IMR-90 (cell line): ENCODE measurements at regions not wholly inside any gene's neighbourhood (a gene's known extent, or its start where the extent isn't known, plus 50 kb on each side); places are given as distances from the start of the nearest gene placed in this dataset.

Experiments used
- ATAC-seq: fragments of 200-7000 bp; cut with Tn5 transposase; 2 replicates; pipeline ENCODE4 v1.9.1; 2020; ENCODE audit warnings: low read depth, mild to moderate bottlenecking, moderate library complexity
- BruUV-seq: library from RNA; stranded (reverse); fragments of 400-500 nt; replicated peaks from 2 replicates; lab custom pipeline; 2021; lab: Mats Ljungman, UMichigan
- CTCF ChIA-PET: fragments of 300-600 bp; formaldehyde crosslinking; extraction: SDS; loops from one replicate; lab custom pipeline; 2021; ENCODE audit warnings: antibody characterized with exemption; lab: Yijun Ruan, JAX
- POLR2A ChIA-PET: fragments of 300-600 bp; sonication (Branson Sonifier 250); formaldehyde crosslinking; loops from one replicate; lab custom pipeline; 2022; ENCODE audit warnings: antibody characterized with exemption; ENCODE audit not compliant: unreplicated experiment; lab: Charles Lee
- DNase-seq: peaks from one replicate; pipeline ENCODE4 v3.0.0; 2013
- H2AFZ ChIP-seq: replicated peaks from 2 replicates; pipeline ENCODE3; 2013; ENCODE audit warnings: low read length, mild to moderate bottlenecking; ENCODE audit not compliant: poor library complexity
- H2AK5ac ChIP-seq: 2 replicates; pipeline ENCODE4 v1.6.1; 2013; ENCODE audit warnings: low read depth, low read length, inconsistent platforms
- H2AK9ac ChIP-seq: replicated peaks from 2 replicates; pipeline ENCODE3; 2013; ENCODE audit warnings: mild to moderate bottlenecking, low read depth, low read length, moderate library complexity; ENCODE audit not compliant: poor library complexity
- H2BK120ac ChIP-seq: 2 replicates; pipeline ENCODE4 v1.6.1; 2013; ENCODE audit warnings: low read depth, low read length, inconsistent platforms
- H2BK15ac ChIP-seq: 3 replicates; pipeline ENCODE4 v1.6.1; 2013; ENCODE audit warnings: low read depth, low read length, inconsistent platforms
- H2BK20ac ChIP-seq: 2 replicates; pipeline ENCODE4 v1.6.1; 2013; ENCODE audit warnings: low read depth, mild to moderate bottlenecking, inconsistent platforms, low read length, moderate library complexity
- H2BK5ac ChIP-seq: 2 replicates; pipeline ENCODE4 v1.6.1; 2013; ENCODE audit warnings: mild to moderate bottlenecking, low read depth, low read length, inconsistent platforms; ENCODE audit not compliant: poor library complexity, severe bottlenecking
- H3K14ac ChIP-seq: replicated peaks from 2 replicates; pipeline ENCODE4 v1.6.1; 2013; ENCODE audit warnings: low read depth, low read length, inconsistent platforms
- H3K18ac ChIP-seq: 2 replicates; pipeline ENCODE4 v1.6.1; 2013; ENCODE audit warnings: low read depth, low read length, control low read depth
- H3K23ac ChIP-seq: 2 replicates; pipeline ENCODE4 v1.6.1; 2013; ENCODE audit warnings: low read depth, low read length, inconsistent platforms
- H3K27ac ChIP-seq: 2 replicates; pipeline ENCODE4 v1.5.1; 2013; ENCODE audit warnings: mild to moderate bottlenecking, control low read depth, low read length; ENCODE audit not compliant: insufficient read depth
- H3K27me3 ChIP-seq: 2 replicates; pipeline ENCODE4 v1.6.1; 2013; ENCODE audit warnings: low read length; ENCODE audit not compliant: control insufficient read depth, insufficient read depth
- H3K36me3 ChIP-seq: 2 replicates; pipeline ENCODE4 v1.6.1; 2013; ENCODE audit warnings: low read length, mixed read lengths; ENCODE audit not compliant: control insufficient read depth, insufficient read depth
- H3K4ac ChIP-seq: 2 replicates; pipeline ENCODE4 v1.6.1; 2013; ENCODE audit warnings: low read depth, low read length, inconsistent platforms
- H3K4me1 ChIP-seq: 2 replicates; pipeline ENCODE4 v1.6.1; 2013; ENCODE audit warnings: low read length, mixed read lengths; ENCODE audit not compliant: control insufficient read depth, insufficient read depth
- H3K4me2 ChIP-seq: 2 replicates; pipeline ENCODE4 v1.6.1; 2013; ENCODE audit warnings: low read depth, mild to moderate bottlenecking, control low read depth, low read length, moderate library complexity
- H3K4me3 ChIP-seq: 2 replicates; pipeline ENCODE4 v1.5.1; 2013; ENCODE audit warnings: low read depth, mild to moderate bottlenecking, control low read depth, low read length, moderate library complexity; ENCODE audit not compliant: insufficient read depth
- H3K56ac ChIP-seq: 2 replicates; pipeline ENCODE4 v1.6.1; 2013; ENCODE audit warnings: low read length, inconsistent platforms; ENCODE audit not compliant: insufficient read depth; ENCODE audit errors: extremely low read depth
- H3K79me1 ChIP-seq, 2 experiments: 2 replicates each; pipeline ENCODE4 v1.6.1; 2013; ENCODE audit warnings: low read length in 2 of 2, inconsistent platforms in 1 of 2, low read depth in 1 of 2
- H3K9ac ChIP-seq: 2 replicates; pipeline ENCODE4 v1.6.1; 2013; ENCODE audit warnings: low read depth, low read length, control low read depth
- H3K9me1 ChIP-seq: 2 replicates; pipeline ENCODE4 v1.6.1; 2013; ENCODE audit warnings: low read length, inconsistent platforms; ENCODE audit not compliant: insufficient read depth
- H3K9me3 ChIP-seq: 2 replicates; pipeline ENCODE4 v1.6.1; 2013; ENCODE audit warnings: low read length; ENCODE audit not compliant: control insufficient read depth, insufficient read depth
- H4K20me1 ChIP-seq: 2 replicates; pipeline ENCODE4 v1.6.1; 2013; ENCODE audit warnings: low read length, inconsistent platforms; ENCODE audit not compliant: insufficient read depth
- H4K5ac ChIP-seq: 2 replicates; pipeline ENCODE4 v1.6.1; 2013; ENCODE audit warnings: mild to moderate bottlenecking, low read depth, low read length, control low read depth
- H4K8ac ChIP-seq, 2 experiments: 2 replicates each; pipeline ENCODE4 v1.6.1; 2013; ENCODE audit warnings: low read depth in 2 of 2, low read length in 2 of 2, control low read depth in 1 of 2, inconsistent platforms in 1 of 2
- H4K91ac ChIP-seq: 2 replicates; pipeline ENCODE4 v1.6.1; 2013; ENCODE audit warnings: low read depth, low read length, inconsistent platforms; ENCODE audit not compliant: insufficient read depth
- BHLHE40 ChIP-seq: fragments of 150-350 bp; IDR thresholded peaks from 2 replicates; pipeline ENCODE4 v1.6.1; 2016; ENCODE audit warnings: mild to moderate bottlenecking, low read depth, low read length
- MAFK ChIP-seq: IDR thresholded peaks from 2 replicates; pipeline ENCODE4 v1.6.1; 2012; ENCODE audit warnings: low read depth, low read length, improper control_type of control experiment
- RAD21 ChIP-seq: IDR thresholded peaks from 2 replicates; pipeline ENCODE4 v1.6.1; 2012; ENCODE audit warnings: low read length, improper control_type of control experiment
- WGBS, 2 experiments: methylation state at CpG; one replicate each; pipeline versions ENCODE4 v1.1.5 to v1.1.7; 2013; ENCODE audit warnings: missing lambda C conversion rate in 2 of 2; ENCODE audit not compliant: insufficient read length in 1 of 2; ENCODE audit errors: extremely low coverage in 2 of 2; 5-methylcytosine and 5-hydroxymethylcytosine counted together
- dilution Hi-C: fragments of 300-500 bp; cut with HindIII; formaldehyde crosslinking; loops from one replicate; pipeline ENCODE4 v1.14.3; 2018; ENCODE audit warnings: low sequenced_read_pairs; ENCODE audit not compliant: unreplicated experiment
- in situ Hi-C: fragments of 300-500 bp; cut with MboI; formaldehyde crosslinking; loops from 3 replicates; pipeline ENCODE4 v1.14.3; 2019; ENCODE audit warnings: low sequenced_read_pairs, inconsistent platforms, mixed read lengths
- intact Hi-C: fragments of 100-400 bp; cut with micrococcal nuclease; formaldehyde crosslinking; loops from 2 replicates; pipeline ENCODE4 v1.10.0; 2022
- TF ChIP-seq, protein P1 (sequence below): conservative IDR thresholded peaks from 2 replicates; pipeline ENCODE4 v1.5.1; 2012; ENCODE audit warnings: mild to moderate bottlenecking, low read depth, low read length, improper control_type of control experiment

DNA sequence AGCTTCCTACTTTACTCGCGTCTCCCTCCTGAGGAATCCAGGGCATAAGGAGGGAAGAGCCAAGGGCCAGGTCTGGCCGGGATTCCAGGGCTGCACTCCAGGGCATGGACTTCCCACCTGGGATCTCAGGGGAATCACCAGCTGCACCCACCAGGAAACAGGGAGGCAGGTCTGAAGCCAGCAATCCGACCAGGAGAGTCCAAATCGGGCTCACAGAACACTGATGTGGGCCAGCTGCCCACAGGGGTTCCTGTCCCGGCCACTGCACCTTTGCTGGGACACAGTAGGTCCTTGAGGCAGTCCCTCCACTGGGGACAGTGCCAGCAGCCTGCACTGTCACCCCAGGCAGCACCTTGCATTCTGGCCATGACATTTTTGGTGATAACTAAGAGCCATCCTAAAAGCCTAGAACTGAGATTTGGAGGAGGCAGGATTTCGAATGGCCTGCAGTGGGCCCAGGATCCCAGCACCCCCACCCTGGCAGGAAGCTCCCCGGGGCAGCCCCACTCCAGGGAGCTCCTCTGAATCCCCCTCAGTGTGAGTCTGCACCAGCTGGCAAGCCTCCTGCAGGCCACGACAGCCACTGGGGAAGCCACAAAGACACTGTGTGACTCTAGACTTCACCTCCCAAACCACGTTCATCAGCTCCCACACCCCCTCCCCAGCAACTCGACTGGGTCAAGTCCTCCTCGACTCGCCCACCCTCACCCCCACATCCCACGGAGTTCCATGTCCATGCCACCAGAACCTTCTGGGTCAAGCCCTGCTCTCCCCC, 71.5 kb upstream of the PPP2R2D start:
- ChIA-PET POLR2A (no interaction called here), CTCF (no interaction called here)
- Histone ChIP-seq H3K36me3 (no peaks in the 10 kb centered on the region), H3K4me2 (no peak overlapping the region), H2AK9ac (no peak overlapping the region), H3K27ac (no peak overlapping the region), H4K91ac (no peak overlapping the region), H3K9me1 (no peaks in the 10 kb centered on the region), H3K18ac (no peak overlapping the region), H2AK5ac (no peak overlapping the region), H3K4me3 (no peak overlapping the region), H3K9me3 (peaks cover 42% of the 10 kb centered on the region), H4K5ac (no peak overlapping the region), H2BK120ac (no peak overlapping the region), H2AFZ (no peak overlapping the region), H3K56ac (no peak overlapping the region), H3K27me3 (no peaks in the 10 kb centered on the region), H2BK5ac (no peak overlapping the region), H2BK20ac (no peak overlapping the region), H3K14ac (no peak overlapping the region), H3K4ac (no peak overlapping the region), H3K4me1 (no peaks in the 10 kb centered on the region), H3K79me1 (no peaks in the 10 kb centered on the region), H4K8ac (no peak overlapping the region), H3K9ac (no peak overlapping the region), H3K23ac (no peak overlapping the region), H4K20me1 (no peaks in the 10 kb centered on the region), H2BK15ac (no peak overlapping the region)
- dilution Hi-C loops (no loop called here), intact Hi-C loops (no loop called here), in situ Hi-C loops (no loop called here)
- no TSS peak for BruUV-seq
- DNase-seq (no peak), ATAC-seq (no peak)
- TF ChIP-seq, protein P1, sequence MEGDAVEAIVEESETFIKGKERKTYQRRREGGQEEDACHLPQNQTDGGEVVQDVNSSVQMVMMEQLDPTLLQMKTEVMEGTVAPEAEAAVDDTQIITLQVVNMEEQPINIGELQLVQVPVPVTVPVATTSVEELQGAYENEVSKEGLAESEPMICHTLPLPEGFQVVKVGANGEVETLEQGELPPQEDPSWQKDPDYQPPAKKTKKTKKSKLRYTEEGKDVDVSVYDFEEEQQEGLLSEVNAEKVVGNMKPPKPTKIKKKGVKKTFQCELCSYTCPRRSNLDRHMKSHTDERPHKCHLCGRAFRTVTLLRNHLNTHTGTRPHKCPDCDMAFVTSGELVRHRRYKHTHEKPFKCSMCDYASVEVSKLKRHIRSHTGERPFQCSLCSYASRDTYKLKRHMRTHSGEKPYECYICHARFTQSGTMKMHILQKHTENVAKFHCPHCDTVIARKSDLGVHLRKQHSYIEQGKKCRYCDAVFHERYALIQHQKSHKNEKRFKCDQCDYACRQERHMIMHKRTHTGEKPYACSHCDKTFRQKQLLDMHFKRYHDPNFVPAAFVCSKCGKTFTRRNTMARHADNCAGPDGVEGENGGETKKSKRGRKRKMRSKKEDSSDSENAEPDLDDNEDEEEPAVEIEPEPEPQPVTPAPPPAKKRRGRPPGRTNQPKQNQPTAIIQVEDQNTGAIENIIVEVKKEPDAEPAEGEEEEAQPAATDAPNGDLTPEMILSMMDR: no peak
- no peak for TF ChIP-seq RAD21
- no peak for TF ChIP-seq BHLHE40
- TF ChIP-seq MAFK: no peak
- WGBS, 2 experiments: 54% methylated on average over 3 of the region's 14 CpGs; no CpG with 5 or more reads in 1 of the 2 experiments
